RWPE2 (cell line): ENCODE measurements at regions not wholly inside any gene's neighbourhood (a gene's known extent, or its start where the extent isn't known, plus 50 kb on each side); places are given as distances from the start of the nearest gene placed in this dataset.

Experiments
- ATAC-seq: fragments of 200-7000 bp; cut with Tn5 transposase; 3 replicates; pipeline ENCODE4 v1.9.1; 2021; ENCODE audit warnings: low read depth
- DNase-seq: peaks from one replicate; pipeline ENCODE4 v3.0.0-alpha.2; 2020; ENCODE audit warnings: low spot score
- H3K27ac ChIP-seq: fragments of 450-650 bp; 2 replicates; pipeline ENCODE4 v1.5.1; 2017; ENCODE audit warnings: mild to moderate bottlenecking; ENCODE audit not compliant: poor library complexity, severe bottlenecking
- H3K27me3 ChIP-seq: fragments of 250-450 bp; sonication (Bioruptor Pico); 2 replicates; pipeline ENCODE4 v1.5.1; 2021; ENCODE audit warnings: mild to moderate bottlenecking, moderate library complexity; ENCODE audit not compliant: insufficient read depth, poor library complexity, severe bottlenecking
- H3K36me3 ChIP-seq: fragments of 250-450 bp; sonication (Bioruptor Pico); 2 replicates; pipeline ENCODE4 v1.5.1; 2020; ENCODE audit warnings: low read depth, mild to moderate bottlenecking, moderate library complexity
- H3K4me1 ChIP-seq: fragments of 250-450 bp; sonication (Bioruptor Pico); 2 replicates; pipeline ENCODE4 v1.5.1; 2021; ENCODE audit warnings: mild to moderate bottlenecking, moderate library complexity; ENCODE audit not compliant: insufficient read depth, poor library complexity, severe bottlenecking
- H3K4me3 ChIP-seq: fragments of 250-450 bp; sonication (Bioruptor Pico); 2 replicates; pipeline ENCODE4 v1.5.1; 2021; ENCODE audit warnings: mild to moderate bottlenecking, moderate library complexity; ENCODE audit not compliant: severe bottlenecking
- H3K9me3 ChIP-seq: fragments of 250-450 bp; sonication (Bioruptor Pico); 2 replicates; pipeline ENCODE4 v1.5.1; 2021; ENCODE audit warnings: mild to moderate bottlenecking, moderate library complexity; ENCODE audit not compliant: severe bottlenecking
- TF ChIP-seq, protein P1 (sequence below): fragments of 450-650 bp; IDR thresholded peaks from one replicate; pipeline ENCODE4 v1.5.1; 2017; ENCODE audit warnings: mild to moderate bottlenecking, moderate library complexity; ENCODE audit not compliant: poor library complexity, severe bottlenecking

DNA sequence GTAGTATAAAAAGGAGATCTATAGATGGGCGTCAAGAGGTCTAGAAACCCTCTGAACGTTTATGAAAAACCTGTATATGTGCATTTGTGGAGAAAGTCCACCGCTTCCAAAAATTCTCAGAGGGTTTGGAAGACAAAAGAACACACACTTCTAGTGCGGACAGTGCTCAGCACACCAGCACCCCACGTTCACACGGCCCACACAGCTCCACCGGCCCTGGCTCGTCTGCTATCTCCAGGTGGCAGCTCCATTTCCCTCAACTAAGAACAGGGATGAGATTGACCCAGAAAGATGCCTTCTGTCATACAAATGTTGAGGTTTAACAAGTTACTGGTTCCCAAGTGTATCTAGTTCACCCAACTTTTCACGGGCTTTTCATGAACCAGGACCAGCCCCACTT, 255.1 kb downstream of the NR2F1-AS1 start:
- ATAC-seq (no peak), DNase-seq (no peak)
- no peaks in the 10 kb centered on the region for H3K36me3 ChIP-seq
- H3K4me3 ChIP-seq, result no peak overlapping the region
- H3K27ac ChIP-seq, result no peak overlapping the region
- TF ChIP-seq, protein P1, sequence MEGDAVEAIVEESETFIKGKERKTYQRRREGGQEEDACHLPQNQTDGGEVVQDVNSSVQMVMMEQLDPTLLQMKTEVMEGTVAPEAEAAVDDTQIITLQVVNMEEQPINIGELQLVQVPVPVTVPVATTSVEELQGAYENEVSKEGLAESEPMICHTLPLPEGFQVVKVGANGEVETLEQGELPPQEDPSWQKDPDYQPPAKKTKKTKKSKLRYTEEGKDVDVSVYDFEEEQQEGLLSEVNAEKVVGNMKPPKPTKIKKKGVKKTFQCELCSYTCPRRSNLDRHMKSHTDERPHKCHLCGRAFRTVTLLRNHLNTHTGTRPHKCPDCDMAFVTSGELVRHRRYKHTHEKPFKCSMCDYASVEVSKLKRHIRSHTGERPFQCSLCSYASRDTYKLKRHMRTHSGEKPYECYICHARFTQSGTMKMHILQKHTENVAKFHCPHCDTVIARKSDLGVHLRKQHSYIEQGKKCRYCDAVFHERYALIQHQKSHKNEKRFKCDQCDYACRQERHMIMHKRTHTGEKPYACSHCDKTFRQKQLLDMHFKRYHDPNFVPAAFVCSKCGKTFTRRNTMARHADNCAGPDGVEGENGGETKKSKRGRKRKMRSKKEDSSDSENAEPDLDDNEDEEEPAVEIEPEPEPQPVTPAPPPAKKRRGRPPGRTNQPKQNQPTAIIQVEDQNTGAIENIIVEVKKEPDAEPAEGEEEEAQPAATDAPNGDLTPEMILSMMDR, result no peak
- H3K4me1 ChIP-seq, result peaks cover 20% of the 10 kb centered on the region
- no peaks in the 10 kb centered on the region for H3K27me3 ChIP-seq
- H3K9me3 ChIP-seq, result no peaks in the 10 kb centered on the region

DNA sequence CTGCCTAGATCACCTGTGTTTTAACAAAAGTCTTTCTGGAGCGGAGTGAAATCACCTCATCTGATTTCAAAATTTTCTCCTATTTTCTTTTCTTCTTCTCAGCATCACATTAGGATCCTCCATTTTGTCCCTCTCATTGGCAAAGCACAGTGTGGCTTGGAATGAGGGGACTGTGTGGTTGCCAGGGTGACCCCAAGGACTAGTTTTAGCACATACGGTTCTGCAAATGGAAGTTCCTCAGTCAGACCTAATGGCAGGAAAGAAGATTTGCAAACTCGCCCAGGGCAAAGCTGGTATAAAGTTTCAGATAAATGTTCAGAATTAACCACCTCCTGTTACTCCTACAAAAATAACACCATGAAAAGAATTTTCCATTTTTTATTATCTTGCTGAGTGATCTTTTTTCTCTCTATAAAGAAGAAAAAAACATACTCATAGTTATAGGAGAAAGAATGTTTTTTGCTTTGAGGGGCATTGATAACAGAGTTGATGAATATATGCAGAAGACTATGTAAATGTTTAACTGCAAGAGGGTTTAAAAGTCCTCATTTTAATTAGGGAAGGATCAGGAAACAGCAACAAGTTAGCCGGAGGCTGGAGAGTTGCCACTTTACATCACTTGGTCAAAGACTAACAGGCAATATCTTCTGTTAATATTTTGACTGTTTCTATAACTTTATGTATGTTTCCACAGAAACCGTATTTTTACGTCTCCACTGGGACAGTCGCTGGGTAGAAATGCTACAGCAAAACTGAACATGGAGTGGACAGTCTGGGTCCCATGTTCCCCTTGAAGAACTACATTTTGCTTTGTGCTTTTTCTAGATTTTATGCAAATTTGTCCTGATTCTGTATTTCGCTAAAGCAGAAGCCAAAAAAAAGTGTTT, 257.8 kb downstream of the NR2F1-AS1 start:
- H3K36me3 ChIP-seq, result no peaks in the 10 kb centered on the region
- no peak overlapping the region for H3K27ac ChIP-seq
- DNase-seq (no peak), ATAC-seq (no peak)
- TF ChIP-seq, protein P1, result no peak
- H3K27me3 ChIP-seq, result no peaks in the 10 kb centered on the region
- H3K9me3 ChIP-seq, result no peaks in the 10 kb centered on the region
- H3K4me3 ChIP-seq, result no peak overlapping the region
- peaks cover under 1% of the 10 kb centered on the region for H3K4me1 ChIP-seq

DNA sequence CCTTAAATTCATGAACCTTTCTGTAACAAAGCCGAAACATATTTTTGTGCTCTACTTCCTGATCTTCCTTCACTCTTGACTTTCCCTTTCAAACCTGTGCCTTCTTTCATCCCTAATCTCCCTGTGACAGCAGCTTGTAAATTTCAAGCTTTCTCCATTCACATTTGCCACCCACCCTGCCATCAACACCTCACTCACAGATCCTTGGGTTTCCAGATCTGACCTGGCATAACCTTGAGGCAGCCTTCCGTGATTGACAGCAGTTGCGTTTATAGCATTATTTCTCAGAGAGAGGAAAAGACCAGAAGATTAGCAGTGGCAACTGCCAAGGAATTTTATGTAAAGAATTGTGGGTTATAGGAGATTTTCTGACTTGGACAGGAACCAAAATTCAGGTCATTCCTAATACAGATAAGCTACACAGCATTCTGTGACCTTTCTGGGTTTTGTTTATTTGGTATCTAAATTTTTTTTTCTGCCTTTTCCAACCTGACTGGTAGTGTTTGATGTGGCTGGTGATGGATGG, 260.0 kb downstream of the NR2F1-AS1 start:
- no peaks in the 10 kb centered on the region for H3K36me3 ChIP-seq
- no peaks in the 10 kb centered on the region for H3K4me1 ChIP-seq
- no peak overlapping the region for H3K4me3 ChIP-seq
- TF ChIP-seq, protein P1, result no peak
- DNase-seq (no peak), ATAC-seq (no peak)
- no peaks in the 10 kb centered on the region for H3K9me3 ChIP-seq
- H3K27me3 ChIP-seq, result no peaks in the 10 kb centered on the region
- no peak overlapping the region for H3K27ac ChIP-seq

DNA sequence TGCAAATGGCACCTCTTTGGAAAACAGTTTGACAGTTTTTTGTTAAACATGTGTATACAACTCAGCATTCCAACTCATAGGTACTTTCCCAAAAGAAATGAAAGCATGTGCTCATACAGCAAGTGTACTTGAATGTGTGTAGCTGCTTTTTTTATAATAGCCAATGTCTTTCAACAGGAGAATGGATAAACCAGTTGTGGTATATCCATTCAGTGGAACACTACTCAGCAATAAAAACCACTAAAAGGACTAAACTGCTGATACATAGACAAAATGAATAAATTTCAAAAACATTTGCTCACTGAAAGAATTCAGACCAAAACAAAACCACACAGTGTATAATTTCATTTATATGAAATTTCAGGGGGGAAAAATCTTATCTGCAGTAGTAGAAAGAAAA, 267.3 kb downstream of the NR2F1-AS1 start:
- H3K4me1 ChIP-seq, result no peaks in the 10 kb centered on the region
- no peak for ATAC-seq
- H3K9me3 ChIP-seq, result no peaks in the 10 kb centered on the region
- H3K27me3 ChIP-seq, result no peaks in the 10 kb centered on the region
- H3K27ac ChIP-seq, result no peak overlapping the region
- H3K36me3 ChIP-seq, result no peaks in the 10 kb centered on the region
- DNase-seq, result no peak
- no peak overlapping the region for H3K4me3 ChIP-seq
- TF ChIP-seq, protein P1, result no peak

DNA sequence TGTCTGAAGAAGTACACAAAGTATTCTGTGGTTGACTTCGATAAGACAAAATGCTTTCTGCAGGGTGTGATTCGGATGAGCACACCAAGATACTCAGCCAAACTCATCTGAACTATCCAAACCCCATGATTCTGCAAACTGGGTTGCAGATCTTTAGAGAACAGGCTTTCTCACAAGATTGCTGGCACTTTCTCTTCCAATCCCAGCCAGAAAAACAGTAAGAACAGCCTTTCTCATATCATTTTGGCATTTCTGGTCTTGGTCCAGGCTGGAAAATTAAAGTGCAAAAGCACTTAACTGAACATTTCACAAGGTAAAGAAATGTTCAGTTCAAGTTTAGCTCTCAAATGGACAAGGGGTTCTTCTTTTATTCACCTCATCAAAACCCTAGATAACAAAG, 269.1 kb downstream of the NR2F1-AS1 start:
- no peaks in the 10 kb centered on the region for H3K36me3 ChIP-seq
- ATAC-seq (no peak), DNase-seq (no peak)
- TF ChIP-seq, protein P1, result no peak
- no peaks in the 10 kb centered on the region for H3K27me3 ChIP-seq
- H3K4me1 ChIP-seq, result peaks cover 14% of the 10 kb centered on the region
- no peak overlapping the region for H3K27ac ChIP-seq
- H3K4me3 ChIP-seq, result no peak overlapping the region
- no peaks in the 10 kb centered on the region for H3K9me3 ChIP-seq
